ENCODE measurements at regions not wholly inside any gene's neighbourhood (a gene's known extent, or its start where the extent isn't known, plus 50 kb on each side); places are given as distances from the start of the nearest gene placed in this dataset.

DNA sequence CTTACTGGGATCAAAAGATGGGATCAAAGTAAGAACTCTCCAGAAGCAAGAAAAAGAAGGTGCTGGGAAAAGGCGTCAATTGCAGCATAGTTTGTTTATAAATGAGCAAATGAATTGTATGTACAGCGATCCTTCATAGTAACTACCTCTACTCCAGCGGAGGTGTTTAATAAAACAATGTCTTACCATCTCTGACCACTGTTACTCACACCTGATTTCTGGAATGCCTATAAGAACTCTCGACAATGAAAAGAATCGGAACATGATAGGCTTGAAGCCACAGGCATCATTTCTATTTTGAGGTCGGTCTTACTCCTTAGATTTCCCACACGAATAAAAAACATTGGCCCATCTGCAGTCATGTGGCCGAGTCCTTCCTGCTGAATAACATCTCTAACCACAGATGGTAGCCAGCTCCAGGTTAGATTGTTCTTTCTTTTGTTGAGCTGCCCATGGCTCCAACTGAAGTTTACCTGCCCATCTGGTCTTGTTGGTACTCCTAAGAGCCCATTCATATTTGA is 67.6 kb downstream of the CLDN34 start:
- WGBS: 82% methylated on average over 8 of the region's 8 CpGs
- H3K36me3 ChIP-seq: no peaks in the 10 kb centered on the region
- no peak overlapping the region for H3K4me3 ChIP-seq
- H3K4me1 ChIP-seq: peaks cover 2% of the 10 kb centered on the region
- no peak for DNase-seq (ENCODE audit: low spot score in 2 of 2)
- no peaks in the 10 kb centered on the region for H3K9me3 ChIP-seq
- TF ChIP-seq POLR2A (IDR thresholded peaks at IDR 0.05) (no peak), POLR2AphosphoS5 (IDR thresholded peaks at IDR 0.05) (no peak), EP300 (IDR thresholded peaks at IDR 0.05) (no peak)
- TF ChIP-seq, protein P1, sequence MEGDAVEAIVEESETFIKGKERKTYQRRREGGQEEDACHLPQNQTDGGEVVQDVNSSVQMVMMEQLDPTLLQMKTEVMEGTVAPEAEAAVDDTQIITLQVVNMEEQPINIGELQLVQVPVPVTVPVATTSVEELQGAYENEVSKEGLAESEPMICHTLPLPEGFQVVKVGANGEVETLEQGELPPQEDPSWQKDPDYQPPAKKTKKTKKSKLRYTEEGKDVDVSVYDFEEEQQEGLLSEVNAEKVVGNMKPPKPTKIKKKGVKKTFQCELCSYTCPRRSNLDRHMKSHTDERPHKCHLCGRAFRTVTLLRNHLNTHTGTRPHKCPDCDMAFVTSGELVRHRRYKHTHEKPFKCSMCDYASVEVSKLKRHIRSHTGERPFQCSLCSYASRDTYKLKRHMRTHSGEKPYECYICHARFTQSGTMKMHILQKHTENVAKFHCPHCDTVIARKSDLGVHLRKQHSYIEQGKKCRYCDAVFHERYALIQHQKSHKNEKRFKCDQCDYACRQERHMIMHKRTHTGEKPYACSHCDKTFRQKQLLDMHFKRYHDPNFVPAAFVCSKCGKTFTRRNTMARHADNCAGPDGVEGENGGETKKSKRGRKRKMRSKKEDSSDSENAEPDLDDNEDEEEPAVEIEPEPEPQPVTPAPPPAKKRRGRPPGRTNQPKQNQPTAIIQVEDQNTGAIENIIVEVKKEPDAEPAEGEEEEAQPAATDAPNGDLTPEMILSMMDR (IDR thresholded peaks at IDR 0.05): no peak
- no peaks in the 10 kb centered on the region for H3K27me3 ChIP-seq
- no peak overlapping the region for H3K27ac ChIP-seq

DNA sequence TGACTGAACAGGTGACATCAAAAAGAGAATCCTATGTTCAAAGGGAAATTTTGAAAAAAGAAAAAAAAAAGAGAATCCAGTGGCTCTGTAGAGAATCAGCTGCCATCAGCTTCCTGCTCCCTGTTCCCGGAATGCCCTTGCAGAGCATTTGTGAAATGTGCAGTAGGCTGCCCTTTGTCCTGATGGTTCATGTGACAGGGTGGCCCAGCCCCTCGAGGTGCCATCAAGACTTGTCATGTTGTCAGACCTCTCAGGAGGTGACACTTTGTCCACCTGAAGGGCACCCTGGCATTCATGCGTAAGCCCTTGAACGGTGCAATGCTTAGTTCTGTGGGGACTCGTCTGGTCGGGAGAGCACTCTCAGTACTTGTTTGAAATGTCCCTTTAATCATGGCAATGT is 71.4 kb downstream of the CLDN34 start:
- Histone ChIP-seq H3K27ac (no peak overlapping the region), H3K9me3 (no peaks in the 10 kb centered on the region), H3K36me3 (no peaks in the 10 kb centered on the region), H3K27me3 (no peaks in the 10 kb centered on the region), H3K4me1 (peaks cover 6% of the 10 kb centered on the region), H3K4me3 (no peak overlapping the region)
- TF ChIP-seq POLR2A (IDR thresholded peaks at IDR 0.05): no peak
- DNase-seq (ENCODE audit: low spot score in 2 of 2): no peak
- 88% methylated on average over 5 of the region's 6 CpGs for WGBS

DNA sequence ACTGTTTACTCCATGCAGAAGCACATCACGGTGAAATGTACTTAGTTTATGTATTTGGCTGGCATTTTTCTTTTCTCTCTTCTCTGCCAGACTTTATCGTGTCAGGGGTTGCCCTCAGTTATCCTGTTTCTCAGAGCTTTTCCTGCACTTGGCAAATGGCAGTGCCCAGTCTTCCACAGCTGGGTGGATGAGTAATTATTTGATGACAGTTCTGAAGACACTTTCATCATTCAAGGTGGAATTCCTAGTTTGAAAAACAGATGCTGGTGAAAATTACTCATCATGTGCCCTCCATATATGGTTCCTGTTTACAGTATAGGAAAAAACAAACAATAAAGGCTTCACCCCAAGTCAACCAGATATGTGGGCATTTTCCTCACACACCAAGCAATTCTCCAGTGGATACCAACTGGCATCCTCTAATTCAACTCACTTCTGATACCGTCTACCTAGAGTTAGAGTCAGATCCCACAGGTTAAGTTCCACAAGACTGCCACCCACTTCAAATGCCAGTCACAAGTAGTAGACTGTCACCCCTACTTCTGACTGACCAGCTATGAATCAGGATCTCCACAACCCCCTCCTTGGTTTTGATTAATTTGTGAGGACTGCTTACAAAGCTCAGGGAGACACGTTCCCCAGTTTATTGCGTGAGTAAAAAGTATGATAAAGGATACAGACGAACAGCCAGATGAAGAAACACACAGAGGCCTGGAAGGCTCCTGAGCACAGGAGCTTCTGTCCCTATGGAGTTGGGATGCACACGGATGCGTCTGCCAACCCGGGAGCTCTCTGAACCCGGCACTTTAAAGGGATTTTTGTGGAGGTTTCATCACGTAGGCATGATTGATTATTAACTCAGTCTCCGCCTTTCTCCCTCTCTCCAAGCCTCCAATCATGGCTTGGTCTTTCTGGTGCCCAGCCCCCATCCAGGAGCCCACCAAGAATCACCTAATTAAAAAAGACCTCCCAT is 72.9 kb downstream of the CLDN34 start:
- no peak for TF ChIP-seq POLR2AphosphoS5 (IDR thresholded peaks at IDR 0.05)
- TF ChIP-seq, protein P1 (IDR thresholded peaks at IDR 0.05): no peak
- TF ChIP-seq POLR2A (IDR thresholded peaks at IDR 0.05): no peak
- no peak for TF ChIP-seq EP300 (IDR thresholded peaks at IDR 0.05)
- 68% methylated on average over 12 of the region's 12 CpGs for WGBS

DNA sequence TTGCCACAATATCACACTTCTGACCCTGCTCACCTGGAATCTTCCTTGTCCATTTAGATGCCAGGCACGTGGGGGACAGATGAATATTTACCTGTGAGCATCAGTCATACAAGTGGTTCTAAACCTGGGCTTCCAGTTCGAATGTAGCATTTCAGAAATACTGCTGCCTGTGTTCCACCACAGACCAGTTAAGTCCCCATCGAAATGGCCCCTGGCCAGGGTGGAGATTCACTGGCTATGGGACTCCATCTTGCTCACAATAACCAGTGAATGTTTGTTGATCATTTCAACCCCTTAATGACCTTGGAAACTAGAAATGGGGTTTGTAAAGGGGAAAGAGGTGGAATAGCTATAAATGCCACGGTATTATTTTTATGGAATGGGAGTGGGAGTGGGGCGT is 73.8 kb downstream of the CLDN34 start:
- Histone ChIP-seq H3K9me3 (no peaks in the 10 kb centered on the region), H3K4me3 (no peak overlapping the region), H3K27ac (no peak overlapping the region), H3K27me3 (no peaks in the 10 kb centered on the region), H3K36me3 (no peaks in the 10 kb centered on the region), H3K4me1 (peaks cover 22% of the 10 kb centered on the region)
- WGBS: 53% methylated on average over 5 of the region's 5 CpGs
- TF ChIP-seq POLR2A (IDR thresholded peaks at IDR 0.05) (no peak), EP300 (IDR thresholded peaks at IDR 0.05) (no peak), POLR2AphosphoS5 (IDR thresholded peaks at IDR 0.05) (no peak)
- TF ChIP-seq, protein P1 (IDR thresholded peaks at IDR 0.05): no peak
- no peak for DNase-seq (ENCODE audit: low spot score in 2 of 2)

More for the DNA sequence above, 72.9 kb downstream of the CLDN34 start:
- Histone ChIP-seq H3K36me3 (no peaks in the 10 kb centered on the region), H3K4me1 (peaks cover 19% of the 10 kb centered on the region), H3K27me3 (no peaks in the 10 kb centered on the region), H3K9me3 (no peaks in the 10 kb centered on the region), H3K4me3 (no peak overlapping the region), H3K27ac (no peak overlapping the region)
- DNase-seq (ENCODE audit: low spot score in 2 of 2): no peak

DNA sequence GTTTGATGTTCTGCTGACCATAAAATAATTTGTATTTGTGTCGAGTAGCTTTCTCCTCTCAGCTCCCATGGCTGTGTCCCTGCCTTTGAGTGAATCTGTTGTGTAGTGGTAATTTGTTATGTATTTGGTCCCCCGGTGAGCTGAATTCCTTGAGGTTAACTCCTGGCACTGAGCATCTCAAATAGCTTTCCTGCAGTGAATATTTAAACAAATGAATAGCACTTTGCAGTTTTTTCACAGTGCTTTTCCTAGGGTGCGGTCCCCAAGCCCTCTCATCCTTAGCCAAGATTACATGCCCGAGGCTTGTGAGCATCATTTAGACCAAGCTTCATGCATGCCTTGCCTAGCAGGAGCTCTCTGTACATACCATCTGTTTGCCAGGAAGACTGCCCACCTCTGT is 74.2 kb downstream of the CLDN34 start:
- H3K36me3 ChIP-seq: no peaks in the 10 kb centered on the region
- H3K9me3 ChIP-seq: no peaks in the 10 kb centered on the region
- no peak overlapping the region for H3K27ac ChIP-seq
- H3K4me3 ChIP-seq: no peak overlapping the region
- no peak for TF ChIP-seq POLR2AphosphoS5 (IDR thresholded peaks at IDR 0.05)
- no peak for TF ChIP-seq EP300 (IDR thresholded peaks at IDR 0.05)
- TF ChIP-seq, protein P1 (IDR thresholded peaks at IDR 0.05): no peak
- no peak for TF ChIP-seq POLR2A (IDR thresholded peaks at IDR 0.05)
- no peak for DNase-seq (ENCODE audit: low spot score in 2 of 2)
- WGBS: 42% methylated on average over 4 of the region's 4 CpGs
- peaks cover 25% of the 10 kb centered on the region for H3K4me1 ChIP-seq
- no peaks in the 10 kb centered on the region for H3K27me3 ChIP-seq
